T-helper 2 cell treated with Interferon-gamma antibody and Interleukin-4, amounts not matched to agents 5 μg/mL and 100 μg/mL, for 36 hours (primary cell): ENCODE measurements at regions not wholly inside any gene's neighbourhood (a gene's known extent, or its start where the extent isn't known, plus 50 kb on each side); places are given as distances from the start of the nearest gene placed in this dataset.

ENCODE experiments used
- DNase-seq: peaks from one replicate; pipeline ENCODE4 v3.0.0; 2021; ENCODE audit warnings: low spot score
- H3K27ac Mint-ChIP-seq: one replicate; pipeline ENCODE4 v1.8.0; 2021; ENCODE audit warnings: mild to moderate bottlenecking, mixed read lengths
- H3K27me3 Mint-ChIP-seq: one replicate; pipeline ENCODE4 v1.8.0; 2021; ENCODE audit warnings: low read depth, mixed read lengths
- H3K36me3 Mint-ChIP-seq: one replicate; pipeline ENCODE4 v1.8.0; 2021; ENCODE audit warnings: low read depth, mixed read lengths
- H3K4me1 Mint-ChIP-seq: one replicate; pipeline ENCODE4 v1.8.0; 2021; ENCODE audit warnings: low read depth, mixed read lengths
- H3K4me3 Mint-ChIP-seq: one replicate; pipeline ENCODE4 v1.8.0; 2022; ENCODE audit warnings: mild to moderate bottlenecking, moderate library complexity, mixed read lengths
- H3K9me3 Mint-ChIP-seq: one replicate; pipeline ENCODE4 v1.8.0; 2021; ENCODE audit warnings: mixed read lengths

GRCh38 chr3:66744521-66744920, 243.7 kb upstream of the LRIG1 start:
- Mint-ChIP-seq H3K36me3 (no peaks in the 10 kb centered on the region), H3K4me3 (no peak overlapping the region), H3K9me3 (no peaks in the 10 kb centered on the region), H3K4me1 (no peaks in the 10 kb centered on the region), H3K27me3 (no peaks in the 10 kb centered on the region), H3K27ac (no peak overlapping the region)
- no peak for DNase-seq

- H3K27me3 Mint-ChIP-seq = no peaks in the 10 kb centered on the region
- H3K27ac Mint-ChIP-seq = no peak overlapping the region
- no peak overlapping the region for H3K4me3 Mint-ChIP-seq
- DNase-seq = no peak
- no peaks in the 10 kb centered on the region for H3K36me3 Mint-ChIP-seq
- no peaks in the 10 kb centered on the region for H3K9me3 Mint-ChIP-seq
- no peaks in the 10 kb centered on the region for H3K4me1 Mint-ChIP-seq
Observed at GRCh38 chr3:66744986-66745385, 244.2 kb upstream of the LRIG1 start.

GRCh38 chr3:66747261-66747660, 246.4 kb upstream of the LRIG1 start:
- Mint-ChIP-seq H3K9me3 (no peaks in the 10 kb centered on the region), H3K27ac (no peak overlapping the region), H3K36me3 (no peaks in the 10 kb centered on the region)

GRCh38 chr3:66747696-66748095, 246.9 kb upstream of the LRIG1 start:
- Mint-ChIP-seq H3K9me3 (no peaks in the 10 kb centered on the region), H3K27me3 (no peaks in the 10 kb centered on the region), H3K27ac (no peak overlapping the region)

More at GRCh38 chr3:66747261-66747660, 246.4 kb upstream of the LRIG1 start:
- Mint-ChIP-seq H3K27me3 (no peaks in the 10 kb centered on the region), H3K4me3 (no peak overlapping the region), H3K4me1 (no peaks in the 10 kb centered on the region)
- DNase-seq = no peak

GRCh38 chr3:66748175-66748876, 247.5 kb upstream of the LRIG1 start:
- no peaks in the 10 kb centered on the region for H3K9me3 Mint-ChIP-seq
- no peak overlapping the region for H3K4me3 Mint-ChIP-seq
- no peak for DNase-seq

More at GRCh38 chr3:66747696-66748095, 246.9 kb upstream of the LRIG1 start:
- DNase-seq = no peak
- Mint-ChIP-seq H3K4me1 (no peaks in the 10 kb centered on the region), H3K4me3 (no peak overlapping the region), H3K36me3 (no peaks in the 10 kb centered on the region)

GRCh38 chr3:66751842-66752241, 246.3 kb upstream of the KBTBD8 start:
- H3K27ac Mint-ChIP-seq = no peak overlapping the region
- H3K36me3 Mint-ChIP-seq = no peaks in the 10 kb centered on the region
- H3K9me3 Mint-ChIP-seq = no peaks in the 10 kb centered on the region
- H3K4me3 Mint-ChIP-seq = no peak overlapping the region
- no peak for DNase-seq
- H3K4me1 Mint-ChIP-seq = no peaks in the 10 kb centered on the region
- no peaks in the 10 kb centered on the region for H3K27me3 Mint-ChIP-seq

More at GRCh38 chr3:66748175-66748876, 247.5 kb upstream of the LRIG1 start:
- Mint-ChIP-seq H3K27ac (no peak overlapping the region), H3K36me3 (no peaks in the 10 kb centered on the region), H3K27me3 (no peaks in the 10 kb centered on the region), H3K4me1 (no peaks in the 10 kb centered on the region)

GRCh38 chr3:66753670-66754069, 244.4 kb upstream of the KBTBD8 start:
- H3K27me3 Mint-ChIP-seq = no peaks in the 10 kb centered on the region
- H3K36me3 Mint-ChIP-seq = no peaks in the 10 kb centered on the region
- DNase-seq = no peak
- H3K4me3 Mint-ChIP-seq = no peak overlapping the region
- no peak overlapping the region for H3K27ac Mint-ChIP-seq
- H3K4me1 Mint-ChIP-seq = no peaks in the 10 kb centered on the region
- H3K9me3 Mint-ChIP-seq = no peaks in the 10 kb centered on the region

GRCh38 chr3:66754613-66755012, 243.5 kb upstream of the KBTBD8 start:
- Mint-ChIP-seq H3K4me1 (no peaks in the 10 kb centered on the region), H3K4me3 (no peak overlapping the region), H3K36me3 (no peaks in the 10 kb centered on the region), H3K27ac (no peak overlapping the region), H3K27me3 (no peaks in the 10 kb centered on the region), H3K9me3 (no peaks in the 10 kb centered on the region)
- no peak for DNase-seq

GRCh38 chr3:66755924-66756323, 242.2 kb upstream of the KBTBD8 start:
- no peak for DNase-seq
- Mint-ChIP-seq H3K4me1 (no peaks in the 10 kb centered on the region), H3K4me3 (no peak overlapping the region), H3K27ac (no peak overlapping the region), H3K27me3 (no peaks in the 10 kb centered on the region), H3K9me3 (no peaks in the 10 kb centered on the region), H3K36me3 (no peaks in the 10 kb centered on the region)

- no peaks in the 10 kb centered on the region for H3K36me3 Mint-ChIP-seq
Observed at GRCh38 chr3:66756468-66757036, 241.6 kb upstream of the KBTBD8 start.

GRCh38 chr3:66761093-66761780, 236.9 kb upstream of the KBTBD8 start:
- no peak for DNase-seq
- Mint-ChIP-seq H3K4me3 (no peak overlapping the region), H3K36me3 (no peaks in the 10 kb centered on the region), H3K4me1 (no peaks in the 10 kb centered on the region), H3K27me3 (no peaks in the 10 kb centered on the region), H3K9me3 (peaks cover 4% of the 10 kb centered on the region), H3K27ac (no peak overlapping the region)

More at GRCh38 chr3:66756468-66757036, 241.6 kb upstream of the KBTBD8 start:
- DNase-seq = no peak
- no peaks in the 10 kb centered on the region for H3K27me3 Mint-ChIP-seq
- H3K9me3 Mint-ChIP-seq = no peaks in the 10 kb centered on the region
- H3K4me3 Mint-ChIP-seq = no peak overlapping the region
- H3K4me1 Mint-ChIP-seq = no peaks in the 10 kb centered on the region
- no peak overlapping the region for H3K27ac Mint-ChIP-seq

GRCh38 chr3:66762916-66763693, 235.0 kb upstream of the KBTBD8 start:
- Mint-ChIP-seq H3K4me1 (no peaks in the 10 kb centered on the region), H3K27me3 (no peaks in the 10 kb centered on the region), H3K4me3 (no peak overlapping the region), H3K36me3 (no peaks in the 10 kb centered on the region), H3K9me3 (peaks cover 4% of the 10 kb centered on the region), H3K27ac (no peak overlapping the region)
- DNase-seq = no peak

GRCh38 chr3:66778107-66778506, 220.0 kb upstream of the KBTBD8 start:
- no peaks in the 10 kb centered on the region for H3K9me3 Mint-ChIP-seq
- no peaks in the 10 kb centered on the region for H3K4me1 Mint-ChIP-seq
- H3K27me3 Mint-ChIP-seq = peaks cover 6% of the 10 kb centered on the region
- H3K4me3 Mint-ChIP-seq = no peak overlapping the region
- DNase-seq = no peak
- no peak overlapping the region for H3K27ac Mint-ChIP-seq
- H3K36me3 Mint-ChIP-seq = no peaks in the 10 kb centered on the region

GRCh38 chr3:66778777-66779176, 219.3 kb upstream of the KBTBD8 start:
- peaks cover 6% of the 10 kb centered on the region for H3K27me3 Mint-ChIP-seq
- no peaks in the 10 kb centered on the region for H3K36me3 Mint-ChIP-seq
- no peak overlapping the region for H3K27ac Mint-ChIP-seq
- DNase-seq = no peak
- H3K9me3 Mint-ChIP-seq = no peaks in the 10 kb centered on the region
- no peaks in the 10 kb centered on the region for H3K4me1 Mint-ChIP-seq
- H3K4me3 Mint-ChIP-seq = no peak overlapping the region
